ENCODE measurements at regions not wholly inside any gene's neighbourhood (a gene's known extent, or its start where the extent isn't known, plus 50 kb on each side); places are given as distances from the start of the nearest gene placed in this dataset.

DNA sequence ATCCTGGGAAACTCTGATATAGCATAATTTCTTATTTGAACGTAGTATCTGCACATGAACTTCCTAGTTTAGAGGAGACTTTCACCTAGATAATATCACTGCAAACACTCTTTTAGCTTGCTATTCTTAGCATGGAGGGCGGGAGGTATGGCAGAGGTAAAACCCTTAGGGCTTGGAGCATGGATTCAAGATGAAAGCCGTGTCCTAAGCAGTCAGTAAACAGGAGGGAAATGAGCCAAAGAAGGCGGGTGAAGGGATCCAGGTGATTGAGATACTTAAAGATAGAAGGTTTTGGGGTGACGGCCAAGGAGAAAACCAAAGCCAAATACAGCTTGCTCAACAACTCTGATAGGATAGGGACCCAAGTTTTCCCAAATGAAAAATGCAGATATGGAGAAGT, 107.1 kb upstream of the BCAT1 start:
- FAIRE-seq, result no peak
- ChIA-PET CTCF (ENCODE audit: low intra/inter-chr PET ratio, low total read pairs) (no interaction called here), POLR2A (no interaction called here)
- Histone ChIP-seq H3K36me3 (replicated peaks in 1 of 2; ENCODE audit: control insufficient read depth in 1 of 2, insufficient read depth in 2 of 2, low read length in 2 of 2) (no peaks in the 10 kb centered on the region), H3K9me3 (ENCODE audit: low read length) (no peaks in the 10 kb centered on the region), H3K4me1 (ENCODE audit: insufficient read depth, low read length) (peaks cover 18% of the 10 kb centered on the region), H3K4me2 (ENCODE audit: low read depth, low read length) (no peak overlapping the region), H3K4me3 (replicated peaks in 1 of 3; ENCODE audit: insufficient read depth in 1 of 3, low read depth in 2 of 3, low read length in 3 of 3) (no peak overlapping the region), H4K20me1 (ENCODE audit: insufficient read depth, low read length) (no peaks in the 10 kb centered on the region), H2AFZ (ENCODE audit: low read length) (no peak overlapping the region), H3K9ac (ENCODE audit: insufficient read depth, low read depth, low read length) (no peak overlapping the region), H3K79me2 (ENCODE audit: insufficient read depth, low read length) (no peaks in the 10 kb centered on the region), H3K27ac (ENCODE audit: extremely low read length, insufficient read depth, low read length) (no peak overlapping the region), H3K27me3 (ENCODE audit: control insufficient read depth in 1 of 2, insufficient read depth in 2 of 2, low read length in 2 of 2) (peaks cover 0 to 14% of the 10 kb centered on the region in 2 experiments; a peak in 2 of 5 replicates)
- intact Hi-C loops (cut with micrococcal nuclease; ENCODE audit: unreplicated experiment), result no loop called here
- no peak for DNase-seq (ENCODE audit: low spot score)
- in situ Hi-C loops (cut with HindIII; ENCODE audit: extremely low pct_ligation_motif_present, low pct_unique_long_range_greater_than_20kb), result no loop called here
- TF ChIP-seq JUND (CRISPR knock-in tag; IDR thresholded peaks at IDR 0.05), result no peak
- no peak for TF ChIP-seq SETDB1 (CRISPR knock-in tag; IDR thresholded peaks at IDR 0.05; ENCODE audit: borderline replicate concordance)
- TF ChIP-seq PHF8 (CRISPR knock-in tag; IDR thresholded peaks at IDR 0.05), result no peak
- TF ChIP-seq, protein P1, sequence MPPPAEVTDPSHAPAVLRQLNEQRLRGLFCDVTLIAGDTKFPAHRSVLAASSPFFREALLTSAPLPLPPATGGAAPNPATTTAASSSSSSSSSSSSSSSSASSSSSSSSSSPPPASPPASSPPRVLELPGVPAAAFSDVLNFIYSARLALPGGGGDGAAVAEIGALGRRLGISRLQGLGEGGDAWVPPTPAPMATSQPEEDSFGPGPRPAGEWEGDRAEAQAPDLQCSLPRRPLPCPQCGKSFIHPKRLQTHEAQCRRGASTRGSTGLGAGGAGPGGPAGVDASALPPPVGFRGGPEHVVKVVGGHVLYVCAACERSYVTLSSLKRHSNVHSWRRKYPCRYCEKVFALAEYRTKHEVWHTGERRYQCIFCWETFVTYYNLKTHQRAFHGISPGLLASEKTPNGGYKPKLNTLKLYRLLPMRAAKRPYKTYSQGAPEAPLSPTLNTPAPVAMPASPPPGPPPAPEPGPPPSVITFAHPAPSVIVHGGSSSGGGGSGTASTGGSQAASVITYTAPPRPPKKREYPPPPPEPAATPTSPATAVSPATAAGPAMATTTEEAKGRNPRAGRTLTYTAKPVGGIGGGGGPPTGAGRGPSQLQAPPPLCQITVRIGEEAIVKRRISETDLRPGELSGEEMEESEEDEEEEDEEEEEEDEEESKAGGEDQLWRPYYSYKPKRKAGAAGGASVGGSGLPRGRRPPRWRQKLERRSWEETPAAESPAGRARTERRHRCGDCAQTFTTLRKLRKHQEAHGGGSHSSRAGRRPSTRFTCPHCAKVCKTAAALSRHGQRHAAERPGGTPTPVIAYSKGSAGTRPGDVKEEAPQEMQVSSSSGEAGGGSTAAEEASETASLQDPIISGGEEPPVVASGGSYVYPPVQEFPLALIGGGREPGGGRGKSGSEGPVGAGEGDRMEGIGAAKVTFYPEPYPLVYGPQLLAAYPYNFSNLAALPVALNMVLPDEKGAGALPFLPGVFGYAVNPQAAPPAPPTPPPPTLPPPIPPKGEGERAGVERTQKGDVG (CRISPR knock-in tag; IDR thresholded peaks at IDR 0.05; ENCODE audit: borderline replicate concordance), result no peak
- no peak for TF ChIP-seq ZNF180 (CRISPR knock-in tag; IDR thresholded peaks at IDR 0.05; ENCODE audit: borderline replicate concordance, low read depth)
- no peak for TF ChIP-seq PHB2 (IDR thresholded peaks at IDR 0.05; ENCODE audit: partially characterized antibody)
- no peak for TF ChIP-seq ATRX (CRISPR knock-in tag; IDR thresholded peaks at IDR 0.05; ENCODE audit: borderline replicate concordance)
- TF ChIP-seq SAP130 (CRISPR knock-in tag; IDR thresholded peaks at IDR 0.05; ENCODE audit: low read depth), result no peak
- TF ChIP-seq ZBTB20 (CRISPR knock-in tag; IDR thresholded peaks at IDR 0.05; ENCODE audit: borderline replicate concordance, low read depth), result no peak
- TF ChIP-seq SUZ12 (IDR thresholded peaks at IDR 0.05; ENCODE audit: low read depth, low read length), result no peak
- TF ChIP-seq ZNF101 (CRISPR knock-in tag; IDR thresholded peaks at IDR 0.05; ENCODE audit: borderline replicate concordance, low read depth), result no peak
- TF ChIP-seq, protein P2, sequence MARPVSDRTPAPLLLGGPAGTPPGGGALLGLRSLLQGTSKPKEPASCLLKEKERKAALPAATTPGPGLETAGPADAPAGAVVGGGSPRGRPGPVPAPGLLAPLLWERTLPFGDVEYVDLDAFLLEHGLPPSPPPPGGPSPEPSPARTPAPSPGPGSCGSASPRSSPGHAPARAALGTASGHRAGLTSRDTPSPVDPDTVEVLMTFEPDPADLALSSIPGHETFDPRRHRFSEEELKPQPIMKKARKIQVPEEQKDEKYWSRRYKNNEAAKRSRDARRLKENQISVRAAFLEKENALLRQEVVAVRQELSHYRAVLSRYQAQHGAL (CRISPR knock-in tag; IDR thresholded peaks at IDR 0.05; ENCODE audit: not compliant biosample characterization), result no peak
- TF ChIP-seq ZNF567 (CRISPR knock-in tag; IDR thresholded peaks at IDR 0.05; ENCODE audit: borderline replicate concordance), result no peak
- TF ChIP-seq POGZ (CRISPR knock-in tag; IDR thresholded peaks at IDR 0.05), result no peak
- no TSS peak for BruUV-seq (replicated peaks)
- no peak for ATAC-seq
- WGBS (ENCODE audit: low lambda C conversion rate), result 46% methylated on average over 5 of the region's 5 CpGs

All from HepG2 (cell line).